HG02642 (cell line): ENCODE measurements at regions not wholly inside any gene's neighbourhood (a gene's known extent, or its start where the extent isn't known, plus 50 kb on each side); places are given as distances from the start of the nearest gene placed in this dataset.

Source experiments
- ATAC-seq: cut with Tn5 transposase; IDR thresholded peaks from one replicate; pipeline ENCODE4 v1.9.1; 2021; ENCODE audit warnings: mild to moderate bottlenecking; ENCODE audit not compliant: unreplicated experiment, poor library complexity

- no peak for ATAC-seq
These were observed 192.0 kb downstream of the CDH7 start for GRCh38 chr18:65942854-65943253.

DNA sequence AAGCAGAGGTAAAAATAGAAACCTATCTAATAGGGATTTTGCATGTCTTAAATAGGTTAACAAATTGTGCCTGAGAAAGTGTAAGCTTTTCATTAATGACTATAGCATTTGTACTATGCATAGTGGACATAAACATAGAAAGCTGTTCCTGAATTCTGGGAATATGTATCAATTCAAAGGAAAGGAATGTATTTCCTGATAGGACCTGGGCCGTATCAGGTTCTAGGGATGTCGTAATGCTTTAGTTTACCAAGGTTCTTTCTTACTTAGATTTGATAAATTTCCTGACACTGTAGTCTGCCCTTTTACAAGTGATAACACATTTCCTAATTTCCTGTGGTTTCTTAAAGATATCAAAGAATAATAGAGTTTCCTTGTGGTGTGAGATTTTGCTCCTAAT lies 191.3 kb downstream of the CDH7 start:
- ATAC-seq, result no peak

DNA sequence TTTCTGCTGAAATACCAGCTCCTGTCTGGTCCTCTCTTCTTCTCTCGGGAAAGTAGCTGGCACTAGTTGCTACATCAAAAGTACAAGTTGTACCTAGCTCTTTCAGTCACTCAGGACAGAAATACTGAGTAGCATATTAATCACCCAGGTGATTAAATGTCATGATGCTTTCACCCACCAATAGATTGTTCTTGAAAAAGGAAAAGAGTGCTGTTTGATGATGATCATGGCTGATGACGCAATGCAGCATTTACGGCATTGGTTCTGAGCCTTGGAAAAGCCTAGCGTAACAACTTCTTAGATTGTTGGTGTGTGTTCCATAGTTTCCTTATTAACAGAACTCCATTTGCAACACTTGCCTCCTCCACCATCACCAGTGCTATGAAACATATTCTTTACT lies 190.7 kb downstream of the CDH7 start:
- ATAC-seq, result no peak
